Neural cell (in vitro differentiated cells): ENCODE measurements at regions not wholly inside any gene's neighbourhood (a gene's known extent, or its start where the extent isn't known, plus 50 kb on each side); places are given as distances from the start of the nearest gene placed in this dataset.

Experiments used
- H2AFZ ChIP-seq: fragments of 200-600, 300-800 bp; sonication (generic), shearing (Covaris generic); 2 replicates; pipeline ENCODE4 v1.6.0; 2014; ENCODE audit warnings: low read depth, mild to moderate bottlenecking, antibody characterized with exemption, low read length, moderate library complexity
- H3F3A ChIP-seq: fragments of 200-600 bp; shearing (Covaris generic); 2 replicates; pipeline ENCODE4 v1.6.1; 2016; ENCODE audit warnings: mild to moderate bottlenecking, moderate library complexity, mixed read lengths, antibody characterized with exemption, low read length; ENCODE audit not compliant: insufficient read depth, poor library complexity, severe bottlenecking
- H3K27ac ChIP-seq: fragments of 200-600, 300-800 bp; sonication (generic), shearing (Covaris generic); 2 replicates; pipeline ENCODE4 v1.5.1; 2014; ENCODE audit warnings: mild to moderate bottlenecking, low read length, moderate library complexity
- H3K27me3 ChIP-seq: fragments of 300-800, 200-600 bp; sonication (generic), shearing (Covaris generic); 2 replicates; pipeline ENCODE4 v1.6.0; 2014; ENCODE audit warnings: mild to moderate bottlenecking, low read depth, low read length, moderate library complexity; ENCODE audit not compliant: insufficient read depth
- H3K36me3 ChIP-seq: fragments of 300-800, 200-600 bp; sonication (generic), shearing (Covaris generic); 2 replicates; pipeline ENCODE4 v1.5.1; 2014; ENCODE audit warnings: mild to moderate bottlenecking, antibody characterized with exemption, low read length, moderate library complexity; ENCODE audit not compliant: insufficient read depth
- H3K4me2 ChIP-seq: fragments of 300-800, 200-600 bp; sonication (generic), shearing (Covaris generic); 2 replicates; pipeline ENCODE4 v1.6.0; 2014; ENCODE audit warnings: mild to moderate bottlenecking, low read length
- H3K4me3 ChIP-seq: fragments of 300-800, 200-600 bp; sonication (generic), shearing (Covaris generic); 2 replicates; pipeline ENCODE4 v1.5.1; 2014; ENCODE audit warnings: mild to moderate bottlenecking, low read length, moderate library complexity
- H3K79me2 ChIP-seq: fragments of 200-600 bp; shearing (Covaris generic); replicated peaks from 2 replicates; pipeline ENCODE4 v1.6.0; 2014; ENCODE audit warnings: mild to moderate bottlenecking, low read length, moderate library complexity; ENCODE audit not compliant: insufficient read depth
- H3K9ac ChIP-seq: fragments of 300-800, 200-600 bp; sonication (generic), shearing (Covaris generic); 2 replicates; pipeline ENCODE4 v1.6.1; 2016; ENCODE audit warnings: mild to moderate bottlenecking, low read length, mixed read lengths
- H3K9me2 ChIP-seq: fragments of 200-600 bp; shearing (Covaris generic); 2 replicates; pipeline ENCODE4 v1.6.1; 2016; ENCODE audit warnings: mild to moderate bottlenecking, low read length, mixed read lengths; ENCODE audit not compliant: insufficient read depth
- H3K9me3 ChIP-seq: fragments of 200-600, 300-800 bp; sonication (generic), shearing (Covaris generic); 2 replicates; pipeline ENCODE4 v1.6.1; 2016; ENCODE audit warnings: mild to moderate bottlenecking, mixed run types, low read length, moderate library complexity, mixed read lengths
- H4K20me1 ChIP-seq: fragments of 200-600 bp; shearing (Covaris generic); 2 replicates; pipeline ENCODE4 v1.6.1; 2016; ENCODE audit warnings: mild to moderate bottlenecking, mixed run types; ENCODE audit not compliant: insufficient read depth
- CTCF ChIP-seq: fragments of 450-650 bp; IDR thresholded peaks from 2 replicates; pipeline ENCODE4 v1.5.1; 2014; ENCODE audit warnings: antibody characterized with exemption, mild to moderate bottlenecking, moderate library complexity; ENCODE audit not compliant: poor library complexity, severe bottlenecking
- EP300 ChIP-seq: fragments of 450-650 bp; conservative IDR thresholded peaks from 2 replicates; pipeline ENCODE4 v1.6.1; 2014; ENCODE audit warnings: antibody characterized with exemption, mild to moderate bottlenecking, moderate library complexity; ENCODE audit not compliant: poor library complexity, severe bottlenecking
- EZH2 ChIP-seq: fragments of 200-600, 300-800 bp; shearing (Covaris generic), sonication (generic); IDR thresholded peaks from 2 replicates; pipeline ENCODE4 v1.6.1; 2014; ENCODE audit warnings: antibody characterized with exemption, low read length, borderline replicate concordance, mild to moderate bottlenecking; ENCODE audit not compliant: insufficient read depth, poor library complexity, severe bottlenecking
- MXI1 ChIP-seq: fragments of 450-650 bp; conservative IDR thresholded peaks from 2 replicates; pipeline ENCODE4 v1.6.1; 2014; ENCODE audit warnings: antibody characterized with exemption, mild to moderate bottlenecking; ENCODE audit not compliant: poor library complexity, severe bottlenecking
- POLR2AphosphoS5 ChIP-seq: IDR thresholded peaks from 2 replicates; pipeline ENCODE4 v1.6.1; 2012
- RAD21 ChIP-seq: fragments of 450-650 bp; conservative IDR thresholded peaks from 2 replicates; pipeline ENCODE4 v1.6.1; 2014; ENCODE audit warnings: antibody characterized with exemption, mild to moderate bottlenecking, moderate library complexity
- REST ChIP-seq: IDR thresholded peaks from 2 replicates; pipeline ENCODE4 v1.6.1; 2012; ENCODE audit warnings: borderline replicate concordance
- SMC3 ChIP-seq: fragments of 450-650 bp; conservative IDR thresholded peaks from 2 replicates; pipeline ENCODE4 v1.6.1; 2014; ENCODE audit warnings: antibody characterized with exemption, mild to moderate bottlenecking, moderate library complexity; ENCODE audit not compliant: poor library complexity
- TAF1 ChIP-seq: IDR thresholded peaks from 2 replicates; pipeline ENCODE4 v1.6.1; 2012; ENCODE audit warnings: low read depth

- Histone ChIP-seq H3K27me3 (no peaks in the 10 kb centered on the region), H3K9ac (no peak overlapping the region), H4K20me1 (no peaks in the 10 kb centered on the region), H3K4me2 (no peak overlapping the region), H3F3A (no peaks in the 10 kb centered on the region), H3K36me3 (no peaks in the 10 kb centered on the region), H3K9me3 (no peaks in the 10 kb centered on the region), H2AFZ (no peak overlapping the region), H3K4me3 (no peak overlapping the region), H3K27ac (no peak overlapping the region), H3K79me2 (no peaks in the 10 kb centered on the region), H3K9me2 (no peaks in the 10 kb centered on the region)
- TF ChIP-seq CTCF (no peak), SMC3 (no peak), EZH2 (no peak), POLR2AphosphoS5 (no peak), TAF1 (no peak), REST (no peak), EP300 (no peak), MXI1 (no peak), RAD21 (no peak)
Observed at GRCh38 chr1:87791931-87792740, 463.5 kb downstream of the LMO4 start.

GRCh38 chr1:87794788-87795614 is 466.3 kb downstream of the LMO4 start:
- Histone ChIP-seq H3K27ac (no peak overlapping the region), H3K9ac (no peak overlapping the region), H3F3A (no peaks in the 10 kb centered on the region), H3K4me2 (no peak overlapping the region), H3K36me3 (no peaks in the 10 kb centered on the region), H3K27me3 (no peaks in the 10 kb centered on the region), H2AFZ (no peak overlapping the region), H3K9me2 (no peaks in the 10 kb centered on the region), H3K79me2 (no peaks in the 10 kb centered on the region), H4K20me1 (no peaks in the 10 kb centered on the region), H3K4me3 (no peak overlapping the region), H3K9me3 (no peaks in the 10 kb centered on the region)
- TF ChIP-seq RAD21 (no peak), REST (no peak), SMC3 (no peak), TAF1 (no peak), EP300 (no peak), CTCF (no peak), EZH2 (no peak), POLR2AphosphoS5 (no peak), MXI1 (no peak)
